Thyroid gland (tissue), 4 donors: ENCODE measurements at regions not wholly inside any gene's neighbourhood (a gene's known extent, or its start where the extent isn't known, plus 50 kb on each side); places are given as distances from the start of the nearest gene placed in this dataset.

ENCODE experiments used
- CTCF ChIP-seq, 6 experiments: fragments of 200-600 bp in 3 of 6; fragments of 450-650 bp in 3 of 6; sonication (generic) in 3 of 6; IDR thresholded peaks; one replicate each; pipeline ENCODE4 v1.5.1; 2016 to 2019; ENCODE audit warnings: antibody characterized with exemption in 6 of 6, mild to moderate bottlenecking in 2 of 6, inconsistent platforms in 1 of 6, moderate library complexity in 1 of 6
- POLR2A ChIP-seq, 2 donors: fragments of 450-650 bp; IDR thresholded peaks; one replicate each; pipeline ENCODE4 v1.6.1; 2017; ENCODE audit warnings: antibody characterized with exemption in 2 of 2, mild to moderate bottlenecking in 2 of 2, moderate library complexity in 1 of 2

DNA sequence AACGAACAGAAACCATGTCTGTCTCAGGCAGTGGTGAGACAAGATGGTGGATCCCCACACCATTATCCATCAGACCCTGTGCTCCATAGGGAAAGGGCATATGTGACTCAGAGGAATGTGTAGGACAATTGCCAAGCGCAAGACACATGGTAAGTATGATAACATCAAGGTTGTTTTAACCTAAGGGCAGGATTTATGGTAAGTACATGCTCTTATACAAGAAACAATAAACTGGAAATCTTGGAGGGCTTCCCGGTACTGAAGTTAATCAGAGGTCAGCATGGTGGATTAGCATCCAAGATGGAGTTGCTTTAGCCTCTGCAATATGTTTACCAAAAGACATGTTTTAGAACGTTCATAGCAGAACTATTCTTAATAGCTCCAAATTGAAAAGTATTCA is 355.0 kb downstream of the PPP1R2C start:
- TF ChIP-seq CTCF (IDR thresholded peaks at IDR 0.05) (no peak), POLR2A (IDR thresholded peaks at IDR 0.05) (no peak)
